ENCODE measurements at regions not wholly inside any gene's neighbourhood (a gene's known extent, or its start where the extent isn't known, plus 50 kb on each side); places are given as distances from the start of the nearest gene placed in this dataset.

- Mint-ChIP-seq H3K27ac (no peak overlapping the region), H3K27me3 (ENCODE audit: low read depth) (no peaks in the 10 kb centered on the region), H3K4me3 (no peak overlapping the region), H3K4me1 (peaks cover 4% of the 10 kb centered on the region), H3K36me3 (no peaks in the 10 kb centered on the region), H3K9me3 (no peaks in the 10 kb centered on the region)
- ATAC-seq (no peak), DNase-seq (ENCODE audit: low spot score) (no peak)
- POLR2A ChIA-PET: interaction anchor here (0.6 kb wide), 1 partner anchor 110 kb away, joined by 5 read pairs; no protein-coding TSS in a partner anchor
- CTCF ChIA-PET: interaction anchor here (0.9 kb wide), 1 partner anchor 14 kb away, joined by 4 read pairs; no protein-coding TSS in a partner anchor
- TF ChIP-seq MYBL2 (CRISPR knock-in tag; IDR thresholded peaks at IDR 0.05) (no peak), SP1 (CRISPR knock-in tag; conservative IDR thresholded peaks at IDR 0.05) (no peak), E2F1 (CRISPR knock-in tag; IDR thresholded peaks at IDR 0.05) (no peak), ZNF512 (CRISPR knock-in tag; IDR thresholded peaks at IDR 0.05; ENCODE audit: borderline replicate concordance) (no peak), PREB (CRISPR knock-in tag; IDR thresholded peaks at IDR 0.05; ENCODE audit: borderline replicate concordance) (no peak)
These were observed 102.1 kb upstream of the FAT3 start for GRCh38 chr11:92122561-92122960.

- POLR2A ChIA-PET: no interaction called here
- TF ChIP-seq ZBTB43 (CRISPR knock-in tag; IDR thresholded peaks at IDR 0.05) (no peak), NR3C1 (CRISPR knock-in tag; conservative IDR thresholded peaks at IDR 0.05; ENCODE audit: low read depth) (no peak), ARID4B (CRISPR knock-in tag; IDR thresholded peaks at IDR 0.05; ENCODE audit: borderline replicate concordance) (no peak), NFE2L1 (CRISPR knock-in tag; IDR thresholded peaks at IDR 0.05) (no peak), FOXK1 (CRISPR knock-in tag; IDR thresholded peaks at IDR 0.05) (no peak), ZBTB21 (CRISPR knock-in tag; IDR thresholded peaks at IDR 0.05; ENCODE audit: borderline replicate concordance) (no peak), IRF1 (CRISPR knock-in tag; IDR thresholded peaks at IDR 0.05) (no peak), ELF4 (CRISPR knock-in tag; IDR thresholded peaks at IDR 0.05; ENCODE audit: low read depth) (no peak)
- no peak for DNase-seq (ENCODE audit: low spot score)
- H3K4me3 Mint-ChIP-seq: no peak overlapping the region
- peak; percentile 28 for ATAC-seq
- no peaks in the 10 kb centered on the region; the same call in 1 of the 2 replicates for H3K27me3 Mint-ChIP-seq (ENCODE audit: low read depth)
- H3K27ac Mint-ChIP-seq: no peak overlapping the region
- H3K9me3 Mint-ChIP-seq: peaks cover 16% of the 10 kb centered on the region
- CTCF ChIA-PET: no interaction called here
- H3K4me1 Mint-ChIP-seq: peaks cover 21% of the 10 kb centered on the region
- H3K36me3 Mint-ChIP-seq: peaks cover 12% of the 10 kb centered on the region
These were observed 113.3 kb upstream of the FAT3 start for GRCh38 chr11:92111287-92111686.
